BJ (cell line): ENCODE measurements at regions not wholly inside any gene's neighbourhood (a gene's known extent, or its start where the extent isn't known, plus 50 kb on each side); places are given as distances from the start of the nearest gene placed in this dataset.

Source experiments
- CTCF ChIA-PET: fragments of 350-600 bp; formaldehyde crosslinking; extraction: SDS; loops from one replicate; lab custom pipeline; 2021; ENCODE audit warnings: antibody characterized with exemption, inconsistent platforms; lab: Yijun Ruan, JAX
- POLR2A ChIA-PET: fragments of 300-600 bp; sonication (Branson Sonifier 250); formaldehyde crosslinking; extraction: SDS; loops from one replicate; lab custom pipeline; 2021; ENCODE audit warnings: antibody characterized with exemption; lab: Charles Lee
- DNase-seq: peaks from one replicate; pipeline ENCODE4 v3.0.0-alpha.2; 2011; ENCODE audit warnings: low read depth
- H3K27me3 ChIP-seq: 2 replicates; pipeline ENCODE4 v1.6.0; 2011; ENCODE audit warnings: low read length; ENCODE audit not compliant: control insufficient read depth, insufficient read depth
- H3K36me3 ChIP-seq: 2 replicates; pipeline ENCODE4 v1.5.1; 2011; ENCODE audit warnings: low read length; ENCODE audit not compliant: control insufficient read depth, insufficient read depth
- H3K4me3 ChIP-seq: 2 replicates; pipeline ENCODE4 v1.5.1; 2011; ENCODE audit warnings: low read depth, mild to moderate bottlenecking, control low read depth, low read length
- CTCF ChIP-seq: IDR thresholded peaks from 2 replicates; pipeline ENCODE4 v1.5.1; 2011; ENCODE audit warnings: low read depth, mild to moderate bottlenecking, control low read depth, inconsistent platforms, low read length, moderate library complexity; ENCODE audit not compliant: insufficient read depth

- POLR2A ChIA-PET: no interaction called here
- DNase-seq: no peak
- no peaks in the 10 kb centered on the region for H3K27me3 ChIP-seq
- no peak overlapping the region for H3K4me3 ChIP-seq
- H3K36me3 ChIP-seq: no peaks in the 10 kb centered on the region
- CTCF ChIA-PET: no interaction called here
- no peak for TF ChIP-seq CTCF
Observed at GRCh38 chr4:137116144-137116543, 416.1 kb downstream of the PCDH18 start.

- ChIA-PET POLR2A (no interaction called here), CTCF (no interaction called here)
- no peak for TF ChIP-seq CTCF
- DNase-seq: no peak
- no peaks in the 10 kb centered on the region for H3K36me3 ChIP-seq
- H3K4me3 ChIP-seq: no peak overlapping the region
- no peaks in the 10 kb centered on the region for H3K27me3 ChIP-seq
Observed at GRCh38 chr4:137106733-137107132, 425.6 kb downstream of the PCDH18 start.

GRCh38 chr4:137106287-137106686 is 426.0 kb downstream of the PCDH18 start:
- Histone ChIP-seq H3K36me3 (no peaks in the 10 kb centered on the region), H3K4me3 (no peak overlapping the region), H3K27me3 (no peaks in the 10 kb centered on the region)
- POLR2A ChIA-PET: no interaction called here
- no peak for DNase-seq
- CTCF ChIA-PET: no interaction called here
- TF ChIP-seq CTCF: no peak

GRCh38 chr4:137090951-137091350 is 441.3 kb downstream of the PCDH18 start:
- CTCF ChIA-PET: no interaction called here
- no peaks in the 10 kb centered on the region for H3K27me3 ChIP-seq

GRCh38 chr4:137083571-137084135 is 448.6 kb downstream of the PCDH18 start:
- no peaks in the 10 kb centered on the region for H3K27me3 ChIP-seq
- no peak for TF ChIP-seq CTCF
- no peak for DNase-seq
- ChIA-PET POLR2A (no interaction called here), CTCF (no interaction called here)
- no peak overlapping the region for H3K4me3 ChIP-seq
- H3K36me3 ChIP-seq: no peaks in the 10 kb centered on the region

More at GRCh38 chr4:137090951-137091350, 441.3 kb downstream of the PCDH18 start:
- DNase-seq: no peak
- no peak for TF ChIP-seq CTCF
- H3K4me3 ChIP-seq: no peak overlapping the region
- POLR2A ChIA-PET: no interaction called here
- H3K36me3 ChIP-seq: no peaks in the 10 kb centered on the region
